ENCODE measurements at regions not wholly inside any gene's neighbourhood (a gene's known extent, or its start where the extent isn't known, plus 50 kb on each side); places are given as distances from the start of the nearest gene placed in this dataset.

DNA sequence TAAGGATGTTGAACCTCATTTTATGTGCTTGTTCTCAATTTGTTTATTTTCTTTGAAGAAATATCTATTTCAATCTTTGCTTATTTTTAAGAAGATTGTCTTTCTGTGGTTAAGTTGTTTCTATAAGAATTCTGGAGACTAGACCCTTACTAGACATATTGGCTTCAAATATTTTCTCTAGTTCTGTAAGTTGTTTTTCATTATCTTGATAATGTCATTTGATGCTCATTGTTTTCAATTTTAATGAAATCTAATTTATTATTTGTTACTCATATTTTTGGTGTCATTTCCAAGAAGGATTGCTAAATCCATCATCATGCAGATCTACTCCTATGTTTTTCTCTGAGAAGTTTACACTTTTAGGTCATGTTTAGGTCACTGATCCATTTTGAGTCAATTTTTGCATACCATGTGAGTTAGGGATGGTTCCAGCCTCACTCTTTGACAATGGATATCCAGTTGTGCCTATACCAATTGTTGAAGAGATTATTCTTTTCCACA lies 874.8 kb upstream of the SLITRK6 start:
- no peak for TF ChIP-seq EZH2 (IDR thresholded peaks at IDR 0.05; ENCODE audit: borderline replicate concordance, low read depth, low read length, severe bottlenecking)
- no peak for TF ChIP-seq POLR2A (IDR thresholded peaks at IDR 0.05; ENCODE audit: low read depth, low read length)
- TF ChIP-seq POLR2AphosphoS5 (IDR thresholded peaks at IDR 0.05; ENCODE audit: insufficient read depth, low read depth, low read length) = no peak
